Sigmoid colon (tissue), 6 donors: ENCODE measurements at regions not wholly inside any gene's neighbourhood (a gene's known extent, or its start where the extent isn't known, plus 50 kb on each side); places are given as distances from the start of the nearest gene placed in this dataset.

ENCODE experiments used
- DNase-seq: peaks from one replicate; pipeline ENCODE4 v3.0.0-alpha.2; 2019
- H3K27ac ChIP-seq, 4 donors: fragments of 200-600 bp; sonication (generic); one replicate each; pipeline ENCODE4 v1.5.1; 2016 to 2019; ENCODE audit warnings: mild to moderate bottlenecking in 1 of 4
- H3K27me3 ChIP-seq, 3 donors: fragments of 200-600 bp; sonication (generic); one replicate each; pipeline ENCODE4 v1.5.1; 2019; ENCODE audit warnings: mild to moderate bottlenecking in 1 of 3
- H3K36me3 ChIP-seq, 4 donors: fragments of 200-600 bp; sonication (generic); one replicate each; pipeline ENCODE4 v1.5.1; 2016 to 2019
- H3K4me1 ChIP-seq, 4 donors: fragments of 200-600 bp; sonication (generic); one replicate each; pipeline ENCODE4 v1.5.1; 2017 to 2019
- H3K4me3 ChIP-seq, 4 donors: fragments of 200-600 bp; sonication (generic); one replicate each; pipeline ENCODE4 v1.5.1; 2017 to 2019; ENCODE audit warnings: mild to moderate bottlenecking in 2 of 4, moderate library complexity in 1 of 4
- H3K9me3 ChIP-seq, 4 donors: fragments of 200-600 bp in 3 of 4; sonication (generic) in 3 of 4; one replicate each; pipeline versions ENCODE4 v1.5.1 to v1.6.1; 2013 to 2019
- EP300 ChIP-seq, 4 donors: sonication (generic); formaldehyde crosslinking; IDR thresholded peaks; one replicate each; pipeline ENCODE4 v1.6.1; 2017; ENCODE audit warnings: antibody characterized with exemption in 4 of 4
- POLR2A ChIP-seq, 2 donors: fragments of 450-650 bp; IDR thresholded peaks; one replicate each; pipeline ENCODE4 v1.6.1; 2016; ENCODE audit warnings: antibody characterized with exemption in 2 of 2, mild to moderate bottlenecking in 2 of 2, moderate library complexity in 2 of 2
- POLR2AphosphoS5 ChIP-seq, 4 donors: sonication (generic); formaldehyde crosslinking; IDR thresholded peaks; one replicate each; pipeline ENCODE4 v1.6.1; 2017; ENCODE audit warnings: antibody characterized with exemption in 4 of 4
- WGBS, 2 donors: extraction: QIAGEN DNeasy Blood & Tissue Kit; methylation state at CpG; one replicate each; pipeline ENCODE4 v1.1.7; 2013; 5-methylcytosine and 5-hydroxymethylcytosine counted together
- intact Hi-C: fragments of 100-400 bp; cut with DNase I; formaldehyde crosslinking; loops from one replicate; pipeline ENCODE4 v1.15.1; 2023
- TF ChIP-seq, protein P1 (sequence below), 4 experiments: fragments of 450-650 bp in 3 of 4; fragments of 200-600 bp in 1 of 4; IDR thresholded peaks; one replicate each; pipeline ENCODE4 v1.5.1; 2016 to 2019; ENCODE audit warnings: antibody characterized with exemption in 4 of 4, mild to moderate bottlenecking in 3 of 4, moderate library complexity in 2 of 4
- donor health status: healthy with polysubstance abuse.
- donor health status: healthy.

DNA sequence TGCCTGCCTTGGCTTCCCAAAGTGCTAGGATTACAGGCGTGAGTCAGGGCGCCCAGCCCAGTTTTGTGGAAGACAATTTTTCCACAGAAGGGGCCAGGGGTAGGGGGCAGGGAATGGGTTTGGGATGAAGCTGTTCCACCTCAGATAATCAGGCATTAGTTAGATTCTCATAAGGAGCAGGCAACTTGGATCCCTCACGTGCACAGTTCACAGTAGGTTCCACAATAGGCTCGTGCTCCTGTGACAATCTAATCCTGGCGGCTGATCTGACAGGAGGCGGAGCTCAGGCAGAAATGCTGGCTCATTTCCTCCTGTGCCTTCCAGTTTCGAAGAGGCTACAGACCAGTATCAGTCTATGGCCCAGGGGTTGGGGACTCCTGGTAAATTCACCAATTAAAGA lies 491.6 kb upstream of the AADAT start:
- 54 to 78% methylated on average over 7 of the region's 7 CpGs for WGBS, 2 donors
- Histone ChIP-seq H3K27me3 (no peaks in the 10 kb centered on the region), H3K4me1 (no peaks in the 10 kb centered on the region), H3K9me3 (no peaks in the 10 kb centered on the region), H3K27ac (no peak overlapping the region), H3K36me3 (no peaks in the 10 kb centered on the region), H3K4me3 (no peak overlapping the region)
- TF ChIP-seq, protein P1, sequence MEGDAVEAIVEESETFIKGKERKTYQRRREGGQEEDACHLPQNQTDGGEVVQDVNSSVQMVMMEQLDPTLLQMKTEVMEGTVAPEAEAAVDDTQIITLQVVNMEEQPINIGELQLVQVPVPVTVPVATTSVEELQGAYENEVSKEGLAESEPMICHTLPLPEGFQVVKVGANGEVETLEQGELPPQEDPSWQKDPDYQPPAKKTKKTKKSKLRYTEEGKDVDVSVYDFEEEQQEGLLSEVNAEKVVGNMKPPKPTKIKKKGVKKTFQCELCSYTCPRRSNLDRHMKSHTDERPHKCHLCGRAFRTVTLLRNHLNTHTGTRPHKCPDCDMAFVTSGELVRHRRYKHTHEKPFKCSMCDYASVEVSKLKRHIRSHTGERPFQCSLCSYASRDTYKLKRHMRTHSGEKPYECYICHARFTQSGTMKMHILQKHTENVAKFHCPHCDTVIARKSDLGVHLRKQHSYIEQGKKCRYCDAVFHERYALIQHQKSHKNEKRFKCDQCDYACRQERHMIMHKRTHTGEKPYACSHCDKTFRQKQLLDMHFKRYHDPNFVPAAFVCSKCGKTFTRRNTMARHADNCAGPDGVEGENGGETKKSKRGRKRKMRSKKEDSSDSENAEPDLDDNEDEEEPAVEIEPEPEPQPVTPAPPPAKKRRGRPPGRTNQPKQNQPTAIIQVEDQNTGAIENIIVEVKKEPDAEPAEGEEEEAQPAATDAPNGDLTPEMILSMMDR (IDR thresholded peaks at IDR 0.05), result no peak
- TF ChIP-seq EP300 (IDR thresholded peaks at IDR 0.05), result no peak
- no peak for TF ChIP-seq POLR2AphosphoS5 (IDR thresholded peaks at IDR 0.05)
- no peak for TF ChIP-seq POLR2A (IDR thresholded peaks at IDR 0.05)
- DNase-seq, result no peak
- intact Hi-C loops, result no loop called here

DNA sequence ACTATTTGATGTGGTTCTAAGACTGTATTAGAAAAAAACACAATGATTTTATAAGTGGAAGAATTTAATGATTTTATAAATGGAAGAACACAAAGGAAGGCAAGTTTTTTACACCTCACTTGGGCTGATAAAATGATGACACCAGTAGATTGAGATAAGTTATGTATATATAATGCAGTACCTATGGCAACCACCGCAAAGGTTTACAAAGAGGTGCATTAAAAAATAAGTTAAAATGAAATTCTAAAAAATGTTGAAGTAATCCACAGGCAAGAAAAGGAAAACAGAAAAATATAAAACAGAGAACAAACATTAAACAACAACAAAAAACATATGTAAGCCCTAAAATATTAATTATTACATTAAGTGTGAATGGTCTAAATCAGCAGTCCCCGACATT lies 490.9 kb upstream of the AADAT start:
- DNase-seq, result no peak
- H3K36me3 ChIP-seq, result no peaks in the 10 kb centered on the region
- H3K27ac ChIP-seq, result no peak overlapping the region
- no peak overlapping the region for H3K4me3 ChIP-seq
- 68 to 87% methylated on average over 2 of the region's 2 CpGs for WGBS, 2 donors
- no peaks in the 10 kb centered on the region for H3K9me3 ChIP-seq
- H3K4me1 ChIP-seq, result no peaks in the 10 kb centered on the region
- intact Hi-C loops, result no loop called here
- no peaks in the 10 kb centered on the region for H3K27me3 ChIP-seq
- TF ChIP-seq, protein P1 (IDR thresholded peaks at IDR 0.05), result no peak
- TF ChIP-seq EP300 (IDR thresholded peaks at IDR 0.05) (no peak), POLR2A (IDR thresholded peaks at IDR 0.05) (no peak), POLR2AphosphoS5 (IDR thresholded peaks at IDR 0.05) (no peak)

DNA sequence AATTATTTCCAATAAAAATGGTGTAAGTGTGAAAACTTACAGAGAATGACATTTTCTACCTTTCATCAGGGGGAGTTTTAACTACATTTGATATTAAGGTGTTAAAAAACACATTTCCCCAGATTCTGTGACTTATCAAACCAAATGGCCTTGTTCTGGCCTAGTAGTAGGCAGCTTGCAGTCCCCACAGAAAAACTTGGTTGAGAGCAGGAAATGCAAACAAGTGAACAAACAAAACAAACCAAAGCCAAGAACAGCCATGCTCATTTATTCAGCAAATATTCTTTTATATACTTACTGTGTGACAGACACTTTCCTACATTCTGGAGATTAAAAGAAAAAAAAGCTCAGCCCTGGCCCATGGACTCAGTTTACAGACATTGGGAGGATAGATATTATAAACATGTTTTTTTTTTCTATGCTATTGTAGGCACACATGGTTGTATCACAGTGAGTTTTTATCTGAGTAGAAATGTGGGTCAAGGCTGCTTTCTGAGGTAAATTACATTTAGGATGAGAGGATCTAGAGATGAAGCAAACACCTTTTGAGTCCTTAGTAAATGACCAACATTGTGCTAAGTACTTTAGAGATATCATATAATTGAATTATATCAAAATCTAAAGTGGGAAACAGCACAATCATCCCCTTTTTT lies 449.2 kb upstream of the AADAT start:
- no peaks in the 10 kb centered on the region for H3K4me1 ChIP-seq
- TF ChIP-seq EP300 (IDR thresholded peaks at IDR 0.05) (no peak), POLR2A (IDR thresholded peaks at IDR 0.05) (no peak), POLR2AphosphoS5 (IDR thresholded peaks at IDR 0.05) (no peak)
- TF ChIP-seq, protein P1 (IDR thresholded peaks at IDR 0.05), result no peak
- no peaks in the 10 kb centered on the region for H3K36me3 ChIP-seq
- intact Hi-C loops, result no loop called here
- no peak overlapping the region for H3K27ac ChIP-seq
- H3K9me3 ChIP-seq, result no peaks in the 10 kb centered on the region
- H3K4me3 ChIP-seq, result no peak overlapping the region
- H3K27me3 ChIP-seq, result no peaks in the 10 kb centered on the region
- DNase-seq, result no peak

DNA sequence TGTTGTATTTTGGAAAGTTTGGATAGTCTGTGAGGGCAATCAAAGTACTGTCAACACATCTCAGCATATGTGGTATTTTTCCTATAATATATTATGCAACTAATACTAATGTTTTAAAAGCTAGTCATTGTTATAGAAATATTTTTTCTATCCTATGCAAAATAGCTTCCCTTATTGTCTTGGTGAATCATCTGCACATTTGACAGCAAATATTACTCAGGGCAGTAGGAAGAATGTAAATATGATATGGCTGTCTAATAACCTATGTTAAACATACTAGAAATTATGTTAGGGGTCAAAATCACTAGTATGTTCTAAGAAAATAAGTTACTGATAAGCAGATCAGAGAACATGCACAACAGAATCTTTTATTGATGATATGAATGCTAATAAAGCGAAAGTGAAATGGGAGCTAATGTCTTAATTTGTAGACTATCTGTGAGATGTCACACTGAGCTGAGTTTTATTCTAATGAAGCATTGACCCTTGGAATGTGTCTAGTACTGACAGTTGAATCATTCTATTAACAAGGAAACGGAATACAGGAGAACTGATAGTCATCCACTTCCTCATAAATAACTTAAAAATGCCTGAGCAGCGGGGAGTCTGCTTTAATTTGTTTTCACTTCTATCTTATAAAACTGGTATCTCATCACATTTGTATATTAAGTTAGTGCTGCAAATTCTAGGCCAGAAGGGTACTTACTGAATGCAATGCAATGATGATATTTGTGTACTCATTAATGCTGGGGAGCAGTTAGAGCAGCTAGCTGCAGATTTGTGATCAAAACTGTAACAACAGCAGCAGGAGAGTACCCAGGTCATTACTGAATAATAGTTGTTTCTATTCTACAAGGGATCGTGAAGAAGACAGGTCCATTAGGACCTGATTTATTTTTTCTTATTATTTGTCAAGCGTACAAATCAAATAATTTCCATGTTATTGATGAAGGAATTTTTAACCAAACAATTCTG lies 440.3 kb upstream of the AADAT start:
- Histone ChIP-seq H3K4me3 (no peak overlapping the region), H3K27me3 (no peaks in the 10 kb centered on the region), H3K27ac (no peak overlapping the region), H3K36me3 (no peaks in the 10 kb centered on the region), H3K4me1 (no peaks in the 10 kb centered on the region), H3K9me3 (no peaks in the 10 kb centered on the region)
- WGBS, 2 donors, result 65 to 79% methylated on average over 5 of the region's 5 CpGs
- intact Hi-C loops, result no loop called here
- TF ChIP-seq POLR2A (IDR thresholded peaks at IDR 0.05) (no peak), EP300 (IDR thresholded peaks at IDR 0.05) (no peak), POLR2AphosphoS5 (IDR thresholded peaks at IDR 0.05) (no peak)
- TF ChIP-seq, protein P1 (IDR thresholded peaks at IDR 0.05), result no peak
- DNase-seq, result no peak
